ENCODE measurements at regions not wholly inside any gene's neighbourhood (a gene's known extent, or its start where the extent isn't known, plus 50 kb on each side); places are given as distances from the start of the nearest gene placed in this dataset.

DNA sequence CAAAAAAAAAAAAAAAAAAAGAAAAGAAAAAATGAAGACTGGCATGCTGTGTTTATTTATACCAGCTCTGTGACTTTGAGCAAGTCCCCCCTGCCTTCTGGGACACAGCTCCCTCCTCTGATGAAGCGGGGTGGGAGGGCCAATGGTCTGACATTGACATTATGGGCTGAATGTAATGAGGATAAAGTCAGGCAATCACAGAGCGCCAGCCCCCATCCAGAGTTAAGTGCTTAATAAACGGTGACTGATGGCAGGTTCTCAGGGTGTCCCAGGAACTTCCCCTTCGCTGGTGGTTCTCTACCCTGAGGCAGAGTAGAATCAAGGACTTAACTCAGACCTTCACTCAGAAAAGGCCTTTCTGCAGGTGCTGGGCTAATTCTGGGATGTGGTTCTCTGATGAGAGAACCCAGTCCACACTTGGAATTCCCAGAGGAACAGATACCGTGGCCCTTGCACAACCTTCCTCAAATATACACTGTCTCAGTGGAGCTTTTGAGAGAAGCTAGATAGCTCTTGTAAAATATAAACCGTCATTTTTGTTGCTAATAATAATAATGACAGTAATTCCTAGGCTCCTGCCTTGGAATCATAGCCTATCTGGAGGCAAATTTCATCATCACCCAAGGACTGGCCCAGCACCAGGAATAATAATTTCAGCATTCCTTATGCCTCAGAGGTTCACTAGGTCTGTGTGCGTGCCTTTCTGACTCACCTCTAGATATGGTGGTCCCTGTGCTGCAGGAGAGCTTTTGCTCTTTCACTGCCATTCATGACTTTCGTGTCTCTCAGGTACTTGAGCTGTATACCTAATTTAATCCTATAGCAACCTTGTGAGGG, 115.8 kb downstream of the RPLP1 start:
- Histone ChIP-seq H3K9ac (no peak overlapping the region), H3K27me3 (ENCODE audit: insufficient read depth) (0 out of 2 replicates have a peak, but pooled peaks cover 7% of the 10 kb centered on the region), H3K4me1 (ENCODE audit: control insufficient read depth in 1 of 2, insufficient read depth in 2 of 2, low read depth in 1 of 2, low read length in 1 of 2) (0 out of 4 replicates have a peak, but pooled peaks cover 0 to 4% of the 10 kb centered on the region in 2 experiments), H3K4me3 (ENCODE audit: low read depth in 2 of 2, low read length in 1 of 2) (no peak overlapping the region), H3K9me2 (no peaks in the 10 kb centered on the region), H4K20me1 (ENCODE audit: insufficient read depth) (no peaks in the 10 kb centered on the region), H3K27ac (ENCODE audit: low read depth in 2 of 2, low read length in 1 of 2) (no peak overlapping the region; a peak in 1 of 4 replicates), H2AFZ (ENCODE audit: low read depth) (no peak overlapping the region), H3K4me2 (no peak overlapping the region; the same call in 1 of the 2 replicates), H3K9me3 (no peaks in the 10 kb centered on the region), H3K36me3 (replicated peaks in 1 of 2; ENCODE audit: control insufficient read depth in 1 of 2, insufficient read depth in 2 of 2, low read length in 1 of 2) (no peaks in the 10 kb centered on the region), H3K79me2 (ENCODE audit: insufficient read depth) (no peaks in the 10 kb centered on the region), H3F3A (replicated peaks; ENCODE audit: insufficient read depth) (no peaks in the 10 kb centered on the region)
- 73% methylated on average over 7 of the region's 8 CpGs for WGBS (ENCODE audit: low lambda C conversion rate)
- ChIA-PET CTCF (no interaction called here), POLR2A (no interaction called here)
- peak; percentile 27 for DNase-seq
- TF ChIP-seq FOXM1 (IDR thresholded peaks at IDR 0.05; ENCODE audit: low read depth) (no peak), NRF1 (IDR thresholded peaks at IDR 0.05; ENCODE audit: low read depth, low read length) (no peak), EZH2phosphoT487 (IDR thresholded peaks at IDR 0.05; ENCODE audit: borderline replicate concordance, low read depth) (no peak), GATA2 (CRISPR knock-in tag; IDR thresholded peaks at IDR 0.05) (no peak), SMC3 (IDR thresholded peaks at IDR 0.05; ENCODE audit: low read depth, low read length) (no peak), SIN3A (IDR thresholded peaks at IDR 0.05; ENCODE audit: borderline replicate concordance, low read depth, low read length) (no peak), CHD2 (IDR thresholded peaks at IDR 0.05; ENCODE audit: low read length, partially characterized antibody) (no peak), RXRA (IDR thresholded peaks at IDR 0.05; ENCODE audit: borderline replicate concordance, low read depth) (no peak), NFIC (IDR thresholded peaks at IDR 0.05; ENCODE audit: borderline replicate concordance) (no peak), ELF1 (IDR thresholded peaks at IDR 0.05) (no peak), POLR2AphosphoS5 (IDR thresholded peaks at IDR 0.05; ENCODE audit: low read depth, low read length) (no peak), EP300 (IDR thresholded peaks at IDR 0.05; ENCODE audit: borderline replicate concordance in 1 of 2, low read depth in 1 of 2, low read length in 1 of 2) (no peak), FOXJ3 (CRISPR knock-in tag; IDR thresholded peaks at IDR 0.05) (no peak), YY1 (IDR thresholded peaks at IDR 0.05; ENCODE audit: low read depth) (no peak), MEF2A (IDR thresholded peaks at IDR 0.05; ENCODE audit: borderline replicate concordance, low read depth) (no peak)
- TF ChIP-seq, protein P1, sequence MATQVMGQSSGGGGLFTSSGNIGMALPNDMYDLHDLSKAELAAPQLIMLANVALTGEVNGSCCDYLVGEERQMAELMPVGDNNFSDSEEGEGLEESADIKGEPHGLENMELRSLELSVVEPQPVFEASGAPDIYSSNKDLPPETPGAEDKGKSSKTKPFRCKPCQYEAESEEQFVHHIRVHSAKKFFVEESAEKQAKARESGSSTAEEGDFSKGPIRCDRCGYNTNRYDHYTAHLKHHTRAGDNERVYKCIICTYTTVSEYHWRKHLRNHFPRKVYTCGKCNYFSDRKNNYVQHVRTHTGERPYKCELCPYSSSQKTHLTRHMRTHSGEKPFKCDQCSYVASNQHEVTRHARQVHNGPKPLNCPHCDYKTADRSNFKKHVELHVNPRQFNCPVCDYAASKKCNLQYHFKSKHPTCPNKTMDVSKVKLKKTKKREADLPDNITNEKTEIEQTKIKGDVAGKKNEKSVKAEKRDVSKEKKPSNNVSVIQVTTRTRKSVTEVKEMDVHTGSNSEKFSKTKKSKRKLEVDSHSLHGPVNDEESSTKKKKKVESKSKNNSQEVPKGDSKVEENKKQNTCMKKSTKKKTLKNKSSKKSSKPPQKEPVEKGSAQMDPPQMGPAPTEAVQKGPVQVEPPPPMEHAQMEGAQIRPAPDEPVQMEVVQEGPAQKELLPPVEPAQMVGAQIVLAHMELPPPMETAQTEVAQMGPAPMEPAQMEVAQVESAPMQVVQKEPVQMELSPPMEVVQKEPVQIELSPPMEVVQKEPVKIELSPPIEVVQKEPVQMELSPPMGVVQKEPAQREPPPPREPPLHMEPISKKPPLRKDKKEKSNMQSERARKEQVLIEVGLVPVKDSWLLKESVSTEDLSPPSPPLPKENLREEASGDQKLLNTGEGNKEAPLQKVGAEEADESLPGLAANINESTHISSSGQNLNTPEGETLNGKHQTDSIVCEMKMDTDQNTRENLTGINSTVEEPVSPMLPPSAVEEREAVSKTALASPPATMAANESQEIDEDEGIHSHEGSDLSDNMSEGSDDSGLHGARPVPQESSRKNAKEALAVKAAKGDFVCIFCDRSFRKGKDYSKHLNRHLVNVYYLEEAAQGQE (IDR thresholded peaks at IDR 0.05; ENCODE audit: low read depth, low read length), result no peak
- TF ChIP-seq, protein P2, sequence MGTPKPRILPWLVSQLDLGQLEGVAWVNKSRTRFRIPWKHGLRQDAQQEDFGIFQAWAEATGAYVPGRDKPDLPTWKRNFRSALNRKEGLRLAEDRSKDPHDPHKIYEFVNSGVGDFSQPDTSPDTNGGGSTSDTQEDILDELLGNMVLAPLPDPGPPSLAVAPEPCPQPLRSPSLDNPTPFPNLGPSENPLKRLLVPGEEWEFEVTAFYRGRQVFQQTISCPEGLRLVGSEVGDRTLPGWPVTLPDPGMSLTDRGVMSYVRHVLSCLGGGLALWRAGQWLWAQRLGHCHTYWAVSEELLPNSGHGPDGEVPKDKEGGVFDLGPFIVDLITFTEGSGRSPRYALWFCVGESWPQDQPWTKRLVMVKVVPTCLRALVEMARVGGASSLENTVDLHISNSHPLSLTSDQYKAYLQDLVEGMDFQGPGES (IDR thresholded peaks at IDR 0.05; ENCODE audit: low read depth, low read length), result no peak
- TF ChIP-seq, protein P3, sequence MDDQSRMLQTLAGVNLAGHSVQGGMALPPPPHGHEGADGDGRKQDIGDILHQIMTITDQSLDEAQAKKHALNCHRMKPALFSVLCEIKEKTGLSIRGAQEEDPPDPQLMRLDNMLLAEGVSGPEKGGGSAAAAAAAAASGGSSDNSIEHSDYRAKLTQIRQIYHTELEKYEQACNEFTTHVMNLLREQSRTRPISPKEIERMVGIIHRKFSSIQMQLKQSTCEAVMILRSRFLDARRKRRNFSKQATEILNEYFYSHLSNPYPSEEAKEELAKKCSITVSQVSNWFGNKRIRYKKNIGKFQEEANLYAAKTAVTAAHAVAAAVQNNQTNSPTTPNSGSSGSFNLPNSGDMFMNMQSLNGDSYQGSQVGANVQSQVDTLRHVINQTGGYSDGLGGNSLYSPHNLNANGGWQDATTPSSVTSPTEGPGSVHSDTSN (IDR thresholded peaks at IDR 0.05), result no peak

Measured in SK-N-SH (cell line).